DOHH2 (cell line): ENCODE measurements at regions not wholly inside any gene's neighbourhood (a gene's known extent, or its start where the extent isn't known, plus 50 kb on each side); places are given as distances from the start of the nearest gene placed in this dataset.

Experiments
- H3F3A ChIP-seq: fragments of 200-600 bp; sonication (generic), shearing (Covaris generic); 2 replicates; pipeline ENCODE4 v1.6.0; 2016; ENCODE audit warnings: antibody characterized with exemption, mild to moderate bottlenecking; ENCODE audit not compliant: control insufficient read depth, insufficient read depth
- H3K27ac ChIP-seq: fragments of 200-600 bp; sonication (generic); 2 replicates; pipeline ENCODE4 v1.5.1; 2014; ENCODE audit warnings: low read depth, mild to moderate bottlenecking, low read length, moderate library complexity
- H3K27me3 ChIP-seq: fragments of 200-600 bp; sonication (generic); 2 replicates; pipeline ENCODE4 v1.6.1; 2014; ENCODE audit warnings: mild to moderate bottlenecking, low read length, mixed read lengths; ENCODE audit not compliant: control insufficient read depth
- H3K36me3 ChIP-seq: fragments of 200-600 bp; sonication (generic); 2 replicates; pipeline ENCODE4 v1.6.1; 2014; ENCODE audit warnings: mild to moderate bottlenecking, low read length, moderate library complexity, mixed read lengths; ENCODE audit not compliant: control insufficient read depth
- H3K4me1 ChIP-seq: fragments of 200-600 bp; sonication (generic); 2 replicates; pipeline ENCODE4 v1.6.1; 2014; ENCODE audit warnings: mild to moderate bottlenecking, low read length, mixed read lengths; ENCODE audit not compliant: control insufficient read depth
- H3K4me2 ChIP-seq: fragments of 200-600 bp; sonication (generic); 2 replicates; pipeline ENCODE4 v1.6.0; 2014; ENCODE audit warnings: mild to moderate bottlenecking, low read length, moderate library complexity
- H3K4me3 ChIP-seq: fragments of 200-600 bp; sonication (generic); 2 replicates; pipeline ENCODE4 v1.5.1; 2014; ENCODE audit warnings: mild to moderate bottlenecking, low read length, mixed read lengths
- H3K79me2 ChIP-seq: fragments of 200-600 bp; sonication (generic); 2 replicates; pipeline ENCODE4 v1.6.1; 2014; ENCODE audit warnings: mild to moderate bottlenecking, low read length, mixed read lengths; ENCODE audit not compliant: control insufficient read depth
- H3K9me2 ChIP-seq: fragments of 200-600 bp; sonication (generic); replicated peaks from 2 replicates; pipeline ENCODE4 v1.6.1; 2014; ENCODE audit warnings: mild to moderate bottlenecking, low read length, mixed read lengths; ENCODE audit not compliant: control insufficient read depth
- H3K9me3 ChIP-seq: fragments of 200-600 bp; sonication (generic); 2 replicates; pipeline ENCODE4 v1.6.1; 2014; ENCODE audit warnings: antibody characterized with exemption, low read length, mixed read lengths; ENCODE audit not compliant: control insufficient read depth, insufficient read depth
- H4K20me1 ChIP-seq: fragments of 200-600 bp; sonication (generic); 2 replicates; pipeline ENCODE4 v1.6.0; 2014; ENCODE audit warnings: low read depth, mild to moderate bottlenecking, antibody characterized with exemption, low read length, moderate library complexity; ENCODE audit not compliant: control insufficient read depth, insufficient read depth
- EZH2phosphoT487 ChIP-seq: fragments of 200-600 bp; sonication (generic); IDR thresholded peaks from 2 replicates; pipeline ENCODE4 v1.6.1; 2017; ENCODE audit warnings: borderline replicate concordance, mild to moderate bottlenecking, antibody characterized with exemption, low read length, moderate library complexity, mixed read lengths
- TF ChIP-seq, protein P1 (sequence below): fragments of 200-600 bp; sonication (generic); IDR thresholded peaks from one replicate; pipeline ENCODE4 v1.5.1; 2014; ENCODE audit warnings: antibody characterized with exemption, mild to moderate bottlenecking, low read depth, low read length; ENCODE audit not compliant: poor library complexity, severe bottlenecking

DNA sequence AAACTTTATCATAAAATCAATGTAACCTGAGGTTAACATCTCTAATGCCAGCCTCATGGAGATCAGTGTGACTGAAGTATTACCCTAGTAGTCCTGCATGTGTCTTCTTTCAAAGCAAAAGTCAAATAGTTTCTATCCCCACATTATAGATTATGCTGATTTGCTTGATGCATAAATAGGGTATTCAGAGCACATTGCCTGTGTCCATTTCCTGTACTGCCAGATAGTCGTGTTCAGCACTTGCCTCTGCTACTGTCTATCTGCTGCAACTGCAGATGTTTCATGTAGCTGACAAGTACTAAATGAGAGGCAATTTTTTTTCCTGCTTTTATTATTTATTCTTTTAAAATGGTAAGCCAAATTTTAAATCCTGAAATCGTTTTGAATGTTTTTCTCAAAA is 348.7 kb downstream of the CHRM3 start:
- no peaks in the 10 kb centered on the region for H3K9me2 ChIP-seq
- no peak overlapping the region for H3K4me3 ChIP-seq
- no peaks in the 10 kb centered on the region for H3K27me3 ChIP-seq
- H4K20me1 ChIP-seq, result no peaks in the 10 kb centered on the region
- no peaks in the 10 kb centered on the region for H3K9me3 ChIP-seq
- H3K4me1 ChIP-seq, result no peaks in the 10 kb centered on the region
- H3K36me3 ChIP-seq, result no peaks in the 10 kb centered on the region
- no peaks in the 10 kb centered on the region for H3F3A ChIP-seq
- H3K4me2 ChIP-seq, result no peak overlapping the region
- no peak overlapping the region for H3K27ac ChIP-seq
- no peaks in the 10 kb centered on the region for H3K79me2 ChIP-seq
- no peak for TF ChIP-seq EZH2phosphoT487
- TF ChIP-seq, protein P1, sequence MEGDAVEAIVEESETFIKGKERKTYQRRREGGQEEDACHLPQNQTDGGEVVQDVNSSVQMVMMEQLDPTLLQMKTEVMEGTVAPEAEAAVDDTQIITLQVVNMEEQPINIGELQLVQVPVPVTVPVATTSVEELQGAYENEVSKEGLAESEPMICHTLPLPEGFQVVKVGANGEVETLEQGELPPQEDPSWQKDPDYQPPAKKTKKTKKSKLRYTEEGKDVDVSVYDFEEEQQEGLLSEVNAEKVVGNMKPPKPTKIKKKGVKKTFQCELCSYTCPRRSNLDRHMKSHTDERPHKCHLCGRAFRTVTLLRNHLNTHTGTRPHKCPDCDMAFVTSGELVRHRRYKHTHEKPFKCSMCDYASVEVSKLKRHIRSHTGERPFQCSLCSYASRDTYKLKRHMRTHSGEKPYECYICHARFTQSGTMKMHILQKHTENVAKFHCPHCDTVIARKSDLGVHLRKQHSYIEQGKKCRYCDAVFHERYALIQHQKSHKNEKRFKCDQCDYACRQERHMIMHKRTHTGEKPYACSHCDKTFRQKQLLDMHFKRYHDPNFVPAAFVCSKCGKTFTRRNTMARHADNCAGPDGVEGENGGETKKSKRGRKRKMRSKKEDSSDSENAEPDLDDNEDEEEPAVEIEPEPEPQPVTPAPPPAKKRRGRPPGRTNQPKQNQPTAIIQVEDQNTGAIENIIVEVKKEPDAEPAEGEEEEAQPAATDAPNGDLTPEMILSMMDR, result no peak

- Histone ChIP-seq H3K27ac (no peak overlapping the region), H3F3A (no peaks in the 10 kb centered on the region), H3K36me3 (no peaks in the 10 kb centered on the region), H4K20me1 (no peaks in the 10 kb centered on the region), H3K4me2 (no peak overlapping the region), H3K9me2 (no peaks in the 10 kb centered on the region), H3K79me2 (no peaks in the 10 kb centered on the region), H3K9me3 (no peaks in the 10 kb centered on the region), H3K4me1 (no peaks in the 10 kb centered on the region), H3K4me3 (no peak overlapping the region), H3K27me3 (no peaks in the 10 kb centered on the region)
- TF ChIP-seq EZH2phosphoT487, result no peak
- TF ChIP-seq, protein P1, result no peak
These were observed 350.1 kb downstream of the CHRM3 start for GRCh38 chr1:239736479-239736878.

GRCh38 chr1:239739375-239739774 is 352.3 kb upstream of the FMN2 start:
- H3K36me3 ChIP-seq, result no peaks in the 10 kb centered on the region
- H4K20me1 ChIP-seq, result no peaks in the 10 kb centered on the region
- H3K79me2 ChIP-seq, result no peaks in the 10 kb centered on the region
- no peaks in the 10 kb centered on the region for H3F3A ChIP-seq
- no peak overlapping the region for H3K4me3 ChIP-seq
- H3K4me2 ChIP-seq, result no peak overlapping the region
- H3K4me1 ChIP-seq, result no peaks in the 10 kb centered on the region
- H3K9me2 ChIP-seq, result no peaks in the 10 kb centered on the region
- no peaks in the 10 kb centered on the region for H3K9me3 ChIP-seq
- no peaks in the 10 kb centered on the region for H3K27me3 ChIP-seq
- TF ChIP-seq EZH2phosphoT487, result no peak
- TF ChIP-seq, protein P1, result no peak
- H3K27ac ChIP-seq, result no peak overlapping the region

GRCh38 chr1:239739919-239740318 is 351.8 kb upstream of the FMN2 start:
- Histone ChIP-seq H3K4me2 (no peak overlapping the region), H3K36me3 (no peaks in the 10 kb centered on the region), H3K79me2 (no peaks in the 10 kb centered on the region), H3K4me1 (no peaks in the 10 kb centered on the region), H3K27me3 (no peaks in the 10 kb centered on the region), H3K27ac (no peak overlapping the region), H3K9me2 (no peaks in the 10 kb centered on the region), H3F3A (no peaks in the 10 kb centered on the region), H3K9me3 (no peaks in the 10 kb centered on the region), H4K20me1 (no peaks in the 10 kb centered on the region), H3K4me3 (no peak overlapping the region)
- TF ChIP-seq, protein P1, result no peak
- no peak for TF ChIP-seq EZH2phosphoT487
